Mucosa of stomach (tissue), 1 donor: ENCODE measurements at regions not wholly inside any gene's neighbourhood (a gene's known extent, or its start where the extent isn't known, plus 50 kb on each side); places are given as distances from the start of the nearest gene placed in this dataset.

Experiments used
- H3K27me3 ChIP-seq: one replicate; pipeline ENCODE4 v1.7.0; 2013; ENCODE audit warnings: mild to moderate bottlenecking, low read length; ENCODE audit not compliant: control insufficient read depth, insufficient read depth
- H3K36me3 ChIP-seq: one replicate; pipeline ENCODE4 v1.7.0; 2013; ENCODE audit warnings: low read length; ENCODE audit not compliant: control insufficient read depth, insufficient read depth
- H3K4me1 ChIP-seq: one replicate; pipeline ENCODE4 v1.7.0; 2013; ENCODE audit warnings: mild to moderate bottlenecking, low read length; ENCODE audit not compliant: control insufficient read depth, insufficient read depth
- H3K4me3 ChIP-seq: one replicate; pipeline ENCODE4 v1.7.0; 2013; ENCODE audit warnings: low read length
- H3K9ac ChIP-seq: one replicate; pipeline ENCODE4 v1.7.0; 2013; ENCODE audit warnings: mild to moderate bottlenecking, low read length, moderate library complexity
- H3K9me3 ChIP-seq: one replicate; pipeline ENCODE4 v1.7.0; 2013; ENCODE audit warnings: mild to moderate bottlenecking, low read length, moderate library complexity; ENCODE audit not compliant: control insufficient read depth
- donor health status: Pancreatic carcinoma.

GRCh38 chr13:90974249-90974975 lies 373.1 kb upstream of the MIR17HG start:
- H3K9me3 ChIP-seq = no peaks in the 10 kb centered on the region
- H3K4me3 ChIP-seq = no peak overlapping the region
- no peak overlapping the region for H3K9ac ChIP-seq
- H3K4me1 ChIP-seq = no peaks in the 10 kb centered on the region
- no peaks in the 10 kb centered on the region for H3K36me3 ChIP-seq
- no peaks in the 10 kb centered on the region for H3K27me3 ChIP-seq

DNA sequence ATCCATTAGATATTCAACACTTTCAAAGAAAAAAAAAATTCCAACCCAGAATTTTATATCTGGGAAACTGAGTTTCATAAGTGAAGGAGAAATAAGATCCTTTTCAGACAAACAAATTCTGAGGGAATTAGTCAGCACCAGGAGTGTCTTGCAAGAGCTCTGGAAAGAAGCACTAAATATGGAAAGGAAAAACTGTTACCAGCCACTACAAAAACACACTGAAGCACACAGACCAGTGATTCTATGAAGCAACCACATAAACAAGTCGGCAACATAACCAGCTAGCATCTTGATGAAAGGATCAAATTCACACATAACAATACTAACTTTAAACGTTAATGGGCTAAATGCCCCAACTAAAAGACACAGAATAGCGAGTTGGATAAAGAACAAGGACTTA lies 368.4 kb upstream of the MIR17HG start:
- H3K9ac ChIP-seq = no peak overlapping the region
- no peak overlapping the region for H3K4me3 ChIP-seq
- H3K4me1 ChIP-seq = no peaks in the 10 kb centered on the region
- H3K9me3 ChIP-seq = no peaks in the 10 kb centered on the region
- no peaks in the 10 kb centered on the region for H3K27me3 ChIP-seq
- H3K36me3 ChIP-seq = no peaks in the 10 kb centered on the region

DNA sequence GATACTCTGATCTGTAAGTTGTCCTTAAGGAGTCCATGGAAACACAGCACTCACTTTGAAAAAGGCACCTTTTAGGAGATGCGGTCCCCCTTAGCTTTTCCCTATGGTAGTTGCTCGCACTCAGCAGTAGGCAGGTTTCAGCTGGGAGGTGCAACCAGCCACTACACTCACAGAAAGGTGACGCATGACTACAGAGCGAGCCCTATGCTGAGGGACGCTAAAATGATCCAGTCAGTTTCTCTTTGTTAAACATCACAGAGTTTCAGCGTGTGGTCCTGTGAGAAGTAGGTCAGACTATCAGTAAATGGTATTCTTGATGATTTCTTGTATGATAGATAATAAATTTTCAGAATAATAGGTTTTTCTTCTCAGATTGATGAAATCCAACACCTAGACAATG lies 362.7 kb upstream of the MIR17HG start:
- Histone ChIP-seq H3K9me3 (no peaks in the 10 kb centered on the region), H3K4me1 (no peaks in the 10 kb centered on the region), H3K36me3 (no peaks in the 10 kb centered on the region), H3K4me3 (no peak overlapping the region), H3K9ac (no peak overlapping the region), H3K27me3 (no peaks in the 10 kb centered on the region)

DNA sequence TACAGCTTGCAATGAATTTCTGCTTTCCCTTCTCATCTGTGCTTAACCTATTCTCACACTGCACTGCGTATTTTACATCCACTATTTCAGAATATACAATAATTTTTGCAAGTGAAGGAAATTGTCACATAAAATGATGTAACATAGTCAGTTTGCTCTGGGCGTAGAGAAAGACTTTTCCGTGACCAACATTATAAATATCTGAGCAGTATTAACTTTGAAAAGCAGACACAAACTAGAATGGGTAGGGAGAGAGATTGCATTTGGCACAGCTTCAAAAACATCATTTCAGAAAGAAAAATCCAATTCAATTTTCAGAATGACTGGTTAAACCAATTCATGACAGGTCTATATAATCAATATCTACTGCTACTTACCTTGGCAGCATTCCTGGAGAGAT lies 352.5 kb upstream of the MIR17HG start:
- H3K4me3 ChIP-seq = no peak overlapping the region

GRCh38 chr13:90995614-90996013 lies 351.9 kb upstream of the MIR17HG start:
- no peak overlapping the region for H3K9ac ChIP-seq
- no peaks in the 10 kb centered on the region for H3K27me3 ChIP-seq
- H3K4me3 ChIP-seq = no peak overlapping the region
- H3K9me3 ChIP-seq = no peaks in the 10 kb centered on the region
- no peaks in the 10 kb centered on the region for H3K4me1 ChIP-seq
- H3K36me3 ChIP-seq = no peaks in the 10 kb centered on the region

More for the DNA sequence above, 352.5 kb upstream of the MIR17HG start:
- H3K9me3 ChIP-seq = no peaks in the 10 kb centered on the region
- H3K27me3 ChIP-seq = no peaks in the 10 kb centered on the region
- no peaks in the 10 kb centered on the region for H3K36me3 ChIP-seq
- no peaks in the 10 kb centered on the region for H3K4me1 ChIP-seq
- H3K9ac ChIP-seq = no peak overlapping the region

DNA sequence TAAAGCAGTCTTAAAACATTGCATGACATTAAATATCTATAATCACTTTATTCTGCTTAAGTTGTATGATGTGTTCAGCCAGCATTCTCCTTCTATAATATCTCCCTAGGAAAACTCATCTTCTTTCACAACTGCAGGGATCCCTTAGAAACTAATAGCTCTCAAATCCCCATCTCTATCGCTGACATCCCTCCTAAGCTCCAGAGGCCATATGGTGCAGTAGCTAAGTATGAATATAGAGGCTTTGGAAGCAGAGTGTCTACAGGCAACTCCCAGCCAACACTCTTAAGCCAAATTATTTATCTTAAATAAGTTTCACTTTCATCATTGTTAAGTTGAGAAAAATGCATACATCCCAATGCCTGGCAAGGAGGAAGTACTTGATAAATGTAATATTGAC lies 349.5 kb upstream of the MIR17HG start:
- Histone ChIP-seq H3K4me1 (no peaks in the 10 kb centered on the region), H3K9ac (no peak overlapping the region), H3K4me3 (no peak overlapping the region), H3K9me3 (no peaks in the 10 kb centered on the region), H3K36me3 (no peaks in the 10 kb centered on the region), H3K27me3 (no peaks in the 10 kb centered on the region)

DNA sequence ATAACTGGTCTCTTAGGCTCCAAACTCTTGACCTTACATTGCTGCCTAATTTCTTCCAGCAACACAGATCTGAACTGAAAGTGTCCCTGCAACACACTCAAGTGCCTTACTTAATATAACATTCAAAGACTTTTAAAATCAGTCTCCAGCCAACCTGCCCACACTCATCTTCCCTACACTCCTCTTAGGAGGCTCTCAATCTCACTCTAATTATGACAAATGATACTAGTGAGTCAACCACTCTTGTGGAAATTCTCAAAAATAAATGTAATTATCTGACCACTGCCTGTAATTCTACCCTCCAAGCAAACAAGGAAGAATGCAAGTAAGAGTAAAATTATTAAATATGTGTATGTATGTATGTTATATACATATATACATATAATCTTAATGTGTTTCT lies 348.1 kb upstream of the MIR17HG start:
- Histone ChIP-seq H3K9ac (no peak overlapping the region), H3K36me3 (no peaks in the 10 kb centered on the region), H3K9me3 (no peaks in the 10 kb centered on the region), H3K4me1 (no peaks in the 10 kb centered on the region), H3K27me3 (no peaks in the 10 kb centered on the region), H3K4me3 (no peak overlapping the region)

- H3K27me3 ChIP-seq = no peaks in the 10 kb centered on the region
- H3K4me3 ChIP-seq = no peak overlapping the region
- H3K36me3 ChIP-seq = no peaks in the 10 kb centered on the region
- H3K4me1 ChIP-seq = no peaks in the 10 kb centered on the region
- no peak overlapping the region for H3K9ac ChIP-seq
- H3K9me3 ChIP-seq = no peaks in the 10 kb centered on the region
Observed at GRCh38 chr13:91001371-91001770, 346.1 kb upstream of the MIR17HG start.

DNA sequence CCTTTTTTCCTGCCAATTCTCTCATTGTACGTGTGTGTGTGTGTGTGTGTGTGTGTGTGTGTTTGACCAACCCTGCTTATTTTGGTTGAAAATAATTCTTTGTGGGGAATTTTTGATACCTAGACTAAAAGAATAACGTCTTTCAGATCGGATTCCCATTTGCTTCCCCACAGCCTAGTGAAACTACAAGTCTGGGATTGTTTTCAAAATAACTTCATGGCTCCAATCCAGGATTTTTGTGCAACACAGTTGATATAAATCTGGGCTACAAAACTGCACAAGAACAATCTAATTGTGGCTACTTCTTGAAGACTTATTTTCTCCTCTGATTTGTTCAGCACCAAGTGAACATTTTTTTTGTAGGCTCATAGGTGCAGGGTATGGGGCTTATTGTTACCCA lies 332.8 kb upstream of the MIR17HG start:
- Histone ChIP-seq H3K36me3 (no peaks in the 10 kb centered on the region), H3K4me3 (no peak overlapping the region), H3K9ac (no peak overlapping the region), H3K4me1 (peaks cover 1% of the 10 kb centered on the region), H3K27me3 (no peaks in the 10 kb centered on the region), H3K9me3 (no peaks in the 10 kb centered on the region)

DNA sequence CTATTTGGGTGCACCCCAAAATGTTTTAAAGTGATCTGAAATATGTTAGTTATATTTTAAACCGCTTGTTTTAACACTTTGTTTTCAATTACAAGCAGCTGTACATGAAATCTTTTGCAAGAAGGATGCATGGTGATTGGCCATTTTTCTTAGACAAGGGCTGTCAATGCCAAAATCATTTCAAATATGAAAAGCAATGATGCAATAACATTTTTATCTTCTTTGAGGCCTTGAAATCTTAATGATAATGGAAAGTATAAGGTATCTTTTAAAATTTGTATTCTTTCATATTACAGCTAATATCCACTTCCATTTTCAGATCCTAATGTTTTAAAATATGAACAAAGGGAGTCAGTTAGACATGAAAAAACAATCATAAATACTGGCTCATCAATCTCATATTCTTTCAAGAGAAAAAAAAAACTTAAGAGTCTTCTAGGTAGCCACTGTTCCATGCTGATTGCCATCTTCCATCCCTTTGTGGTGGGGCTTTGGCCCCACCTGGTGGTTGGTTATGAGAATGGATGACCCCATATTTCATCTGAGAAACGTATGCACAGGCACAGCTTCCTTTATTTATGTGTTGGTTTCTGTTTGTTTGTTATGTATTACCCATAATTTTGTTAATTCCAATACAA lies 330.3 kb upstream of the MIR17HG start:
- Histone ChIP-seq H3K9me3 (no peaks in the 10 kb centered on the region), H3K4me3 (no peak overlapping the region), H3K27me3 (no peaks in the 10 kb centered on the region), H3K9ac (no peak overlapping the region), H3K36me3 (no peaks in the 10 kb centered on the region), H3K4me1 (peaks cover 6% of the 10 kb centered on the region)

- Histone ChIP-seq H3K4me3 (no peak overlapping the region), H3K4me1 (peaks cover 6% of the 10 kb centered on the region), H3K9me3 (no peaks in the 10 kb centered on the region), H3K27me3 (no peaks in the 10 kb centered on the region), H3K9ac (no peak overlapping the region), H3K36me3 (no peaks in the 10 kb centered on the region)
Observed at GRCh38 chr13:91017669-91018053, 329.8 kb upstream of the MIR17HG start.

- Histone ChIP-seq H3K9ac (no peak overlapping the region), H3K9me3 (no peaks in the 10 kb centered on the region), H3K36me3 (no peaks in the 10 kb centered on the region), H3K4me1 (peaks cover 6% of the 10 kb centered on the region), H3K27me3 (no peaks in the 10 kb centered on the region), H3K4me3 (no peak overlapping the region)
Observed at GRCh38 chr13:91020461-91021034, 326.9 kb upstream of the MIR17HG start.
